ENCODE measurements at regions not wholly inside any gene's neighbourhood (a gene's known extent, or its start where the extent isn't known, plus 50 kb on each side); places are given as distances from the start of the nearest gene placed in this dataset.

DNA sequence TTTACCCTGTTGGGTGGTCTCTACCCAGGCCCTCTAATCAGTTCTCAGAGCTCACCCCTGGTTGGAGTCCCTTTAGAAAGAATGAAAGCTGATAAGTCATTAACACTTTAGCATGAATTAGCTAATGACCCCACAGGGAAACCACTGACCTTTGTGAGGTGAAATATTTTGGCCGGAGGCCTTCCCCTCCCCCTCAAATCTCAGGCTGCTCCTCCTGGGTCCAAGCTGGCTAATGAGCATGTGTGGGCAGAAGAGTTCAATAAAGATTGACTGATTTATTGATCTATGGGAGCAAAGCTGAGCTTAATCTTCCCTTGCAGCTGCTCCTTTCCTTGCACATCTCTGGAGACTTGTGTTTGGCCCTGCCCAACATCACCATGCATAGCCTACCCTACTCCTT is 78.8 kb upstream of the CCDC85A start:
- no peak for DNase-seq

DNA sequence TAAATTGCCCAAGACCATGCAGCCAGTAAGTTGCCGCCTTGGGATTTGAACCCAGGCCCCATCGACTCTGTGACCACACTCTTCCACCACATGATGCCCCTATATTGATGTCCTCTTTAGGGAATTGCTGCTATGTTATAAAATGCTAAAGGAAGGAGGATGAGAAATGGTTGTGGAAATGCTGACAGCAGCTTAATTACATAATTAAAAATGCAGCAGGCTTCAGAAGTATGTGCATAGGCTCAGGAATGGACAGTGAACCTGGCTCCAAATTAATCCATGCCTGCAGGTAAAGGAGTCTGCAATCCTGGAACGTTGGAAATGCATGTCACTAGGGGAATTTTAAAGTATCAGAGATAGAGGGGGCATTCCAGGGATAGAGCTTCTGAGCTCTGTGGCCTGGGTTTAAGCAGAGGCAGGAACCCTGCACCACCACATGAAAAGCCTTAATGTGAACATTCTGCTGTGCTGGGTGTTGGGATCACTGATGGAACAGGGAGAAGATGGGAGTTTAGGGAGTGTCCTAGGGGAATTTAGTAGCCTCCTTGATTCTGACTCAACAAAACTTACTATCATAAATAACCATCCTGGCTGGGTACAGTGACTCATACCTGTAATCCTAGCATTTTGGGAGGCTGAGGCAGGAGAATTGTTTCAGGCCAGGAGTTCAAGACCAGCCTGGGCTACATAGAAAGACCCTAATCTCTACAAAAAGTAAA is 76.1 kb upstream of the CCDC85A start:
- no peak for DNase-seq

- DNase-seq, result no peak
These were observed 75.0 kb upstream of the CCDC85A start for GRCh38 chr2:56108806-56109205.

GRCh38 chr2:56109994-56110393 is 73.8 kb upstream of the CCDC85A start:
- no peak for DNase-seq

- no peak for DNase-seq
These were observed 70.3 kb upstream of the CCDC85A start for GRCh38 chr2:56113382-56113975.

- DNase-seq, result no peak
These were observed 66.0 kb upstream of the CCDC85A start for GRCh38 chr2:56117764-56118163.

DNA sequence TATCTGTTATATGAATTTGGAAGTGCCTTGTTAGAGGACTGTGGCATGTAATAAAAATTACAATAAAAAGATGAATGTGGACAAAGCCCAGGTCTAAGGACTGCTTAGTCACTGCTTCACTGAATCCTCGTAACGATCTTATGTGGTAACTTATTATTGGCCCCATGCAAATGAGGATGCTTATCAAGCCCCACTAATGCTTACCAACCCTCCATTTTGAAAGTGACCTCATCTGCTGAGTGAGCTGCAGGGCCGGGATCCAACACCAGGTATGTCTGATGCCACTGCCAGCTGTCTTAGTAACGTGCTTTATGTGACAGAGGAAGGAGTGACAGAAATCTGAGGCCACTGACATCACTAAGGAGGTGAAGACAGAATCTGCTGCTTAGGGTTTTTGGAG is 65.3 kb upstream of the CCDC85A start:
- DNase-seq, result no peak

GRCh38 chr2:56121995-56122394 is 61.8 kb upstream of the CCDC85A start:
- DNase-seq, result no peak

- no peak for DNase-seq
These were observed 60.3 kb upstream of the CCDC85A start for GRCh38 chr2:56123538-56123937.

DNA sequence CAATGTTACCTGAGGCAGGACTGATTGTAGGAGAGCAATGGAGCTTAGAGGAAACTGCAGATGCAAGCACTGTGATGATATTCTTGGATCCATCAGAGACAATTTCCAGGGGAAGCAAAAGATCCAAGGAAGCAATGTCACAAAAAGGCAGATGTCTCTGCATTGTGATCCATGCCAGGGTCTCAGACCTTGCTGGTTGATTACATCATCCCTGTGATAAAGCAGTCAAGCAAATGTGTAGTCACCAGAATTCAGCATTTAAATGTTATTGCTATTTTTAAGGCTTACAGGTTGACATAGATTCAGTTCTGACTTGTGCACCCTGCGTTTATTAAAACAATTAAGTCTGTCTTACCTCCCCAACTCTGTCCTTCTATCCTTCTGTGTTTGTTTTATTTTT is 56.8 kb upstream of the CCDC85A start:
- DNase-seq, result no peak

- DNase-seq, result no peak
These were observed 56.2 kb upstream of the CCDC85A start for GRCh38 chr2:56127463-56128152.

DNA sequence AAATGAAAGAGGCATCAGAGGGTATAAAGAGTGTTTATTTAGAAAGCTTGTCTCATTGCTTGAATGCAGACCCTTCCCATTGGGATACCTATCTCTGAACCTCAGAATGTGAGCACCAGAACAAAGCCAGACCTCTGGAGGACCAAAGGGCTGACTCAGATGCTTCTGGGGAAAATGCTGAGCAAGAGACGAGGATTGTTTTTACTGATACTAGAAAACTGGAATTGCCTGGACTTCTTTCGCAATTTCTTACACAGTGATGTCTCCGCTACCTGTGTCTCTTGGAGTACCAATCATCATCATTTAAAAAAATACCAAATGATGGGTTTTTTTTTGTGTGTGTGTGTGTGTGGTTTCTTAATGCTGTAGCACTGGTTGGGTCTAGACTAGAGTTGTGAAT is 55.6 kb upstream of the CCDC85A start:
- no peak for DNase-seq

- DNase-seq, result no peak
These were observed 53.2 kb upstream of the CCDC85A start for GRCh38 chr2:56130463-56131070.

DNA sequence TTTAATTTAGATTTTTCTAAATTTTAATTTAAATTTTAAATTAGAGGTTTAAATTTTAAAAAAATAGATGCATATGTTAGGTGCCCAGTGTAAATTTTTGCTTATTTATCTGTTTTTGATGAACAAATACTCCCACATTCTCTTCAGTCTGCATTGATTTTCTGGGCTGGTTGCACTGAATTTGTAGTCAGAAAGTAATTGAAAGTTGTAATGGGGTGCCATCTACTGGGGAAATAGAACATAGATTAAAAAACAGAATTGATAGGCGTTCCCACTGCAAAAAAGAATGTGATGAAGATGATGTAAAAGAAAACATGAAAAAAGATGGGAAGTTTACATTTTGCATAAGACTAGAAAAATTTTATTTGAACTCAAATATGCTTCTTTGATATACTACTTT is 51.7 kb upstream of the CCDC85A start:
- peak in 1 of 2 donors; percentile 11 for DNase-seq

- no peak for DNase-seq
These were observed 50.3 kb upstream of the CCDC85A start for GRCh38 chr2:56133441-56133840.

- DNase-seq, result no peak
These were observed 49.7 kb upstream of the CCDC85A start for GRCh38 chr2:56133931-56134629.

Measured in CD4-positive, alpha-beta T cell treated with Interferon alpha-2 for 1 hour (primary cell).